Embryonic facial prominence (tissue), 1 donor: ENCODE measurements at regions not wholly inside any gene's neighbourhood (a gene's known extent, or its start where the extent isn't known, plus 50 kb on each side); places are given as distances from the start of the nearest gene placed in this dataset.

ENCODE experiments used
- DNase-seq: peaks from one replicate; pipeline ENCODE4 v3.0.0-alpha.2; 2016; ENCODE audit errors: extremely low spot score

DNA sequence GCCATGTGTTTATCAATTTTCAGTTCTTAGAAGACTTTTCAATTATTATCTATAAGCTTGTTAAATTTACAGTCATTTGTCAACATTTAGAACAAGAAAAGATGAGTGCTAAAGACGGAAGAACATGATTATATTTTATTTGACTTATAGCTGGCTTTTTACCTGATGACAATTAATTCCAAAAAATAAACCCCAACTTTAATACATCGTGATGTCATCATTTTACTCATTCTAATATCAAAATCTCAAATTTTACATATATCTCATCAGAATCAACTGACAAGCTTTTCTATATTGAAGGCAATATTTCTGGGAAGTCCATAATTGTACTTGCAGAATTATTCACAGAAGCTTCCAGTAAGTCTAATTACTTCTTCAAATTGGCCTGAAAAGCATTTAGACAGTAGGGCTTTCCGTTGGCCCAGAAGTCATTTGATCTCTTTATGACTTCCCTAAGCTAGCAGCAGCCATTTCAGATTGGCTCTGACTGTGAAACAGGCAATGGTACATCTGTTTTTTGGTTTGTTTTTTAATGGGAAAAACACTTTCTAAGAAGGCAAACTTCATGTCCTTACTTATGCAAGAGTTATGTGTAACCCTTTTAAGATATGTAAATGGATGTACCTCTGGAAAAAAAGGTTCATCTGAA, 234.7 kb upstream of the PLSCR5 start:
- DNase-seq = no peak

DNA sequence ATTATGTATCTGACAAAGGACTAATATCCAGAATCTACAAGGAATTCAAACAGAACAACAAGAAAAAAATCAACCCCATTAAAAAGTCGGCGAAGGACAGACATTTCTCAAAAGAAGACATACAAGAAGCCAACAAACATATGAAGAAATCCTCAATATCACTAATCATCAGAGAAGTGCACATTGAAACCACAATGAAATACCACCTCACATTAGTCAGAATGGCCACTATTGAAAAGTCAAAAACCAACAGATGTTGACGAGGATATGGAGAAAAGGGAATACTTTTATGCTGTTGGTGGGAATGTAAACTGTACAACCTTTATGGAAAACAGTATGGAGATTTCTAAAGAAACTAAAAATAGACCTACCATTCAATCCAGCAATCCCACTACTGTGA, 233.1 kb upstream of the PLSCR5 start:
- DNase-seq = no peak

DNA sequence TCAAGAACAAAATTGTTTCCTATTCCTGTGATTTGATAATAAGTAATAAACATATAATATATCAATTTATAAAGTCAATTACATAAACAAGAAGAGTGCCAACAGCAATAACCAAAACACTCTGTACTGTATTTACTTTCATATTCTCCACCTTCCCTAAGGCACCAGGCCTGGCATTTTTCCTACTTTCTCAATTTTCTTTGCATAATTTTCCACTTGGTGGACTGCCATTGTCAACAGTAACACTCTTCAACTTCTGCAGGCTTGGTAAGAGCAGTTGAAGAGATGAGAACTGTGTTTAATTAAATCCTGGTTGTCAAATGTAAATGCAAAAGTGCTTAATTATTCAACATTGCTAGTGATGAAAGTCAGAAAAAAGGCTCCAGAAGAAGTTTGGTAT, 229.8 kb upstream of the PLSCR5 start:
- DNase-seq = no peak

DNA sequence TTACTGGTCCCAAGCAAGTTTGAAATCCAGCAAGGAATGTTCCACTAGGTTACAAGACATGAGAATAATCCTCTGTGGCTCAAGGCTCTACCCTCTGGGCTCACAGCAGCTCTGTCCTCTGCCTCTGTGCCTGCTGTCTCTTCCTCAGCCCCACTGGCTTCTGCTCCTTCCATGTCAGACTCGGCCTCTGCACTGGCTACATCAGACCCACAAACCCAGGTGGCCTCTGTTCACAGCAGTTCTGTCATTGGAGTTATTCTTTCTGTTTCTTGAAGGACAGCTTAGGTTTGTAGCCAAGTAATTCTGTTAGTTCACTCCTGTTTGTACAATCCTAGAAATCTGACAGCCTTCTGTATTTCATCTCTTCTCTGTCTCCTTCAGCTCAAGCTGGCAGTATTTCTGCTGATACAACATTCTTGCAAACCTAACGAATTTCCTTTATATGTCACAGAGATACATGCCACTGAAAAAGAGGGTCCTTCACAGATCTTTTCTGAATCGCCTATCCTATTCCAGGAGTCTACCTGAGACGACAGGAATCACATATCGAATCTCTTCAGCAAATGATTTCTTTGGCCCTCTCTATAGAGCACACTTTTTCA, 227.8 kb upstream of the PLSCR5 start:
- DNase-seq = no peak

DNA sequence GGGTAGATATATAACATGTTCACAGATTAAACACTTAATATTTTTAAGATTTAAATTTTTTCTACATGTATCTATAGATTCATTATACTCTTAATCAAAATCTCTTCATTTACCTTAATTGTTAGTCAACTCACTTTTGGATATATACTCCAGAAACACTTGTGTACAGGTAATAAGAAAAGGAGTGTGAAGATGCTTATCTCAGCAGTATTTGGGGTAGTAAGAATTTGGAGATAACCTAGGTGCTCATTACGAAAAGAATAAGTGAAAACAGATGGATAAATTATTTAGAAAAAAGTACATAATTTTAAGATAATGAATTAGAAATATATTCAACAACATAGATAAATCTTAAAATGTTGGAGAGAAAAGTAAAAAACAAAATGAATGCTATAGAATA, 226.5 kb upstream of the PLSCR5 start:
- DNase-seq = no peak

DNA sequence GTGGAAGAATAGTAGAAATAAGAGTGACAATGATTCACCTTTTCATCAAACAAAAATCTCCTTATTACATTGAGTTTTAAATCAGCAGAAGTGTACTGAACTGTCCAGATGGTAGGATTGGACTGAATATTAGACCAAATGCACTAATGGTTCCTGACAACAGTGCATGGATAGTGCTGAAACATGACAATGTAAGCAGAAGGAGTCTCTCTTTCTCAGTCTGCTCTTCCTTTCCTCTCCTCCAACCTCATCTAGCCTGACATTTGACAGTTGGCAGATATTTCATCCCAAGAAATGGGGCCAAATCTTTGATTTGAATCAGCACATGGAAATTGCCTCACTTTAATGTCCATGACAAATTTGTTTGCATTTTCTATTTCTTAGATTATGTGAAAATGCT, 225.1 kb upstream of the PLSCR5 start:
- no peak for DNase-seq

- DNase-seq = no peak
Observed at GRCh38 chr3:146827836-146828235, 222.7 kb upstream of the PLSCR5 start.

- no peak for DNase-seq
Observed at GRCh38 chr3:146823622-146824021, 218.5 kb upstream of the PLSCR5 start.

DNA sequence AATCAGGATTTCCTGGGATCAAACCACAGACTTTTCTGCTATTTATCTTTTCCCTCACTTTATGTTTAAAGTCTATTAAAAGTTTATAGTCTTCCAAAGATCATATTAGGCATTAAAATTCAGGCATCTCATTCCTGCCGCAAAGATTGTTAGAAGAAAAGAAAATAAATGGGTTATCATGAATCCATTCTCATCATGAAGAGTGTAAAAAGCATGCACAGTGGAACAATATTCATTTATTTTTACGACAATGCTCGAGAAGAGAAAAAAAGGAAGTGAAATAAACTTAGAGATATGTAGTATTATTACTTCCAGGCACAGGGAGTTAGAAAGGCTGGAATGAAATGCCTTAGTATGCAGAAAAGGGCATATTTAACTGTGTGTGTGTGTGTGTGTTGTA, 213.7 kb upstream of the PLSCR5 start:
- DNase-seq = no peak

- no peak for DNase-seq
Observed at GRCh38 chr3:146818301-146818700, 213.2 kb upstream of the PLSCR5 start.

GRCh38 chr3:146817704-146818103, 212.6 kb upstream of the PLSCR5 start:
- DNase-seq = peak; percentile 64

DNA sequence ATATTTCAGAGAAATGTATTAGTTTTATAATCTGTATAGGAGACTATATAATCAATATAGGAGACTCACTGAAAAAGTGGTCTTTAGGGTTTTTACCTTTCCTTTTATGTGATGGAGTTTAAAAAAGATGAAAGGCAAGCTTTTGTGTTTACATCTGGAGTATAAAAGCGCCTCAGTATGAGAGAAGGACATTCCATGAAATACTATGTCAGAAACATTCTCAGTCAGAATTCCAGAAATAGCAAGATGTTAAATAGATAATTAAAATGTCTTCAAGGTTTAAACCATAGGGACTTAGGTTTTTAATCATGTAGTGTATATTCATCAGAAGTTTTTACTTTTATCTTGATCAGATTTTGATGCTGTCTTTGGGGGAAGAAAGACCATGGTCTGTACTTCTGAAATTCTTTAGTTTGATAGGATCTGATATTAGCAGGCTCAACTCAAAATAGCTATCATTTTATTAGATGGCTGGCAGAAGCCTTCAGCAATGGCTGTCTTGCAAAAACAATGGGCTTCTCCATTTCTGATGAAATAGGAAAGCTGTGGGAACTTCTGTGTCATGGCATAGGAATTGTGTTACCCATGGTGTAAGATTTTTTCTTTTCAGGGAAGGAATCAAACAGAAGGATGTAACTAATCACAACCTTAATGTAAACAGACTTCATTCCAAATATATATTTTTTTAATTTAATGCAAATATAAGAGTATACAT, 209.6 kb upstream of the PLSCR5 start:
- DNase-seq = no peak

DNA sequence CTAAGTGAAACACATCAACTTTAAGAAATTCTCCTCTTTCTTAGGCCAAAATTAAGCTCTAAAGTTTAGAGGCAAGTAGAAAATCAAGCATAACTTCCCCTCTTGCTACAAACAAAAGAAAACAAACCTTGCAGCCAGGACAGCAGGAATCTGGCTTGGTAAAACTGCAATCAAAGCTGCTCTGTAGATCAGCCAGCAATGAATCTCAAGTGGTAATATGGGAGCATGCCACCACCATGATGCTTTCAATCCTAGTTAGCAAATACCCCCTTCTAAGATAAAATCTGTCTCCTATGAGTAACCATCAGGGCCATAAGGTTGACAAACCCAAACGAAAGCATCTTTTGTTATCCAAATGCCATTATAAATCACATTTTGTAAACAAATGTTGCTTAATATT, 208.3 kb upstream of the PLSCR5 start:
- DNase-seq = no peak

- no peak for DNase-seq
Observed at GRCh38 chr3:146803745-146804144, 198.6 kb upstream of the PLSCR5 start.

- no peak for DNase-seq
Observed at GRCh38 chr3:146801492-146801891, 196.3 kb upstream of the PLSCR5 start.

DNA sequence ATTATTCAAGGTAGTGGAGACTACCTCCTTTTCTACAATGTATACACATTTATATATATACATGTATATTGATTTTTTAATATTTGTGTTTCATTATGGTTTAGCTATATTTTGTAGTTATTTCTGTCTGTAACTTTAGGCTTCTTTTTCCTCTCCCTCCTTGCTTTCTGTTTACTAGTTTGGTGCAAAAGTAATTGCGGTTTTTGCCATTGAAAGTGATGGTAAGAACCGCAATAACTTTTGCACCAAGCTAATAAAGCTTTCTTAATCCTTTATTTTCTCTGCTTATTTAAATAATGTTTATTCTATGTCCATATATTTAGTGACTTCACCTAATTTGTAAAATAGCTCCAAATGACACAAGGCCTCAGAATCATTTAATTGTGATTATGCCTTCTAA, 195.3 kb upstream of the PLSCR5 start:
- DNase-seq = no peak

DNA sequence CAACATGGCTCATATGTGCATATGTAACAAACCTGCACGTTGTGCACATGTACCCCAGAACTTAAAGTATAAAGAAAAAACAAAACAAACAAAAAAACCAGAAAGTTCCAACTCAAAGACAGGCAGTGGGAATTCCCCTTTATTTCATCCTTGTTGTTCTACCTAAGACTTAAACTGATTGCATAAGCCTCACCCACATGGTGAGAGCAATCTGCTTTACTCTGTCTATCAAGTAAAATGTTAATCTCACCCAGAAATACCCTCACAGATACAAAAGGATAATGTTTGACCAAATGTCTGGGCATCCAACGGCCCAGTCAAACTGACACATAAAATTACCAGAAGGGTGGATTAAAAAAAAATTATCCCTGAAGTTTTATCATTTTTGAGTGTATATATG, 190.9 kb upstream of the PLSCR5 start:
- DNase-seq = no peak

DNA sequence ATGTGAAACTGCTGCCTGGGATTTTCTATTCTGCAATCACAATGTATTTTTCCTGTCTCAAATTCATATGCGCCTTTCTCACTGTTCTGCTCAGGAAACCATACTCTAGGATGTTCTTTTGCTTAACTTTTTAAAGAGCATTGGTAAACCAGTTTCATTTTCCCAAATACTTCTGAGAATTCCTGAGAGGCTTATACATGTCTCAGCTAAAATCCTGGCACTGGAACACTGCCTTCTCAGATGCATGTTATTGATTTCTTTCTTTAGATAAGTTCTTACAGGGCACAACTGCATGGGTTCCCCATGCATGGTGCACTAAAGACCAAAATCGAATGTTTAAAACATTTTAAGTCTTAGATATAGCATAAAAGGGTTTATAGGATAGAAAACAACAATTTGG, 178.3 kb upstream of the PLSCR5 start:
- DNase-seq = no peak

DNA sequence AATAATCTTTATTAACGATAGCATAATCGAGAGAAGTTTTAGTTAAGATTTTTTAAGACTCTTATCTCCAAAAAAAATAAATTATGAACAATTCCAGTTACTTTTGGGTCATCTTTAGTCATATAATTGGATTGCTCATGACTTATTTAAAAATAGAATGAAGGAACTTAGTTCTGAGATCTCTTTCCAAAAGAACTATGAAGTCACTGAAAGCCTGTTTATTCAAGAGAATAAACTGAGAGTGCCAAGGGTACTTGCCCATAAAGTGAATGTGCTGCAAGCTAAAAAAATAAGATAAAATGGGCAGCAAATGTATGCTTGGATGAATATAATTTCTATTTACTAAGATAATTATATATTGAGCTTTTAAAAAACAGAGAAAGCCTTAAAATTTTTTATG, 176.5 kb upstream of the PLSCR5 start:
- no peak for DNase-seq

DNA sequence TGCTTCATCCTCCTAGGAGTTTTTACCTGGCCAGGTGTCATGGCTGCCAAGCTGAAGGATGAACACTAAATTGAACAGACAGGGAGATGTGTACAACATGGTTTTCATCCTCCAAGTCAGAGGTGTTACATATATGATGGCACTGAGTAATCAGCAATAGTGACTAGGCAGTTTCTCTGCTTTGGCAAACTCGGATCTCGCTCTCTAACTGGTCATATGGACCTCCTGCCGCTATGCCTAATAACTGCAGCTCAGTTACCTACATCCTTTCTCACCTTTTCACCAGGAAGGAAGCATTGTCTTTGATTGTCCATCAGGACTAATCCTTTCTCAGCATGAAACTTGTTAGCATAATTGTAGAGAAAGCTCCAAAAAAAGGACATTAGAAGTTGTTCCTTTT, 175.9 kb upstream of the PLSCR5 start:
- DNase-seq = no peak

DNA sequence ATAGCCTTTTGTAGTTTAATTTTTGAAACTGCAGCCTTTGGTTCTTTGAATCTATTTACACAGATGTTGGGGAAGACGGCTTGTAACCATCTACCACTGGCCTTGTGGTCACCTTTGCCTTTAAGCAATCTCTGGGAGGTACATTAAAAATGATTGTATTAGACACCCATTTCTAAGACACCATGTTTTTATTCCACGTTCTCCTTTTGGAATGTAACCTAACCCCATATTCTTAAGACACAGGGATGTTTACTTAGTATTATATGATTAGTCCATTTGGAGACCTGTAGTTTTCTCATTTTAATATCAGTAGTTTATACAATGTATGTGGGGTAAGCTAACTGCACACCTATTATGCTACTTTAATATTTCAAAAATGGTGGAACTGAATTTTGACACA, 175.1 kb upstream of the PLSCR5 start:
- no peak for DNase-seq

GRCh38 chr3:146777941-146778340, 172.8 kb upstream of the PLSCR5 start:
- no peak for DNase-seq

DNA sequence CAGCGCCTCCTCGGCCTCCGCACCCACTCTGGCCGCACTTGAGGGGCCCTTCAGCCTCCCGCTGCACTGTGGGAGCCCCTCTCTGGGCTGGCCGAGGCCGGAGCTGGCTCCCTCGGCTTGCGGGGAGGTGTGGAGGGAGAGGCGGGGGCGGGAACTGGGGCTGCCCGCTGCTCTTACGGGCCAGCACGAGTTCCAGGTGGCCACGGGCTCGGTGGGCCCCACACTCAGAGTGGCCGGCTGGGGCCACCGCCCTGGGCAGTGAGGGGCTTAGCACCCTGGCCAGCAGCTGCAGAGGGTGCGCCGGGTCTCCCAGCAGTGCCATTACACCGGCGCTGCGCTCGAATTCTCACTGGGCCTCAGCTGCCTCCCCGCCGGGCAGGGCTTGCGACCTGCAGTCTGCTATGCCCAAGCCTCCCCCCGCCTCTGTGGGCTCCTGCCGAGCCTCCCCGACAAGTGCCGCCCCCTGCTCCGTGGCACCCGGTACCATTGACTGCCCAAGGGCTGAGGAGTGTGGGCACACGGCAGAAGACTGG, 167.1 kb upstream of the PLSCR5 start:
- DNase-seq = no peak
